Umbilical cord (tissue), 1 donor: ENCODE measurements at regions not wholly inside any gene's neighbourhood (a gene's known extent, or its start where the extent isn't known, plus 50 kb on each side); places are given as distances from the start of the nearest gene placed in this dataset.

Source experiments
- DNase-seq: peaks from one replicate; pipeline ENCODE4 v3.0.0-alpha.2; 2015; ENCODE audit warnings: low spot score

DNA sequence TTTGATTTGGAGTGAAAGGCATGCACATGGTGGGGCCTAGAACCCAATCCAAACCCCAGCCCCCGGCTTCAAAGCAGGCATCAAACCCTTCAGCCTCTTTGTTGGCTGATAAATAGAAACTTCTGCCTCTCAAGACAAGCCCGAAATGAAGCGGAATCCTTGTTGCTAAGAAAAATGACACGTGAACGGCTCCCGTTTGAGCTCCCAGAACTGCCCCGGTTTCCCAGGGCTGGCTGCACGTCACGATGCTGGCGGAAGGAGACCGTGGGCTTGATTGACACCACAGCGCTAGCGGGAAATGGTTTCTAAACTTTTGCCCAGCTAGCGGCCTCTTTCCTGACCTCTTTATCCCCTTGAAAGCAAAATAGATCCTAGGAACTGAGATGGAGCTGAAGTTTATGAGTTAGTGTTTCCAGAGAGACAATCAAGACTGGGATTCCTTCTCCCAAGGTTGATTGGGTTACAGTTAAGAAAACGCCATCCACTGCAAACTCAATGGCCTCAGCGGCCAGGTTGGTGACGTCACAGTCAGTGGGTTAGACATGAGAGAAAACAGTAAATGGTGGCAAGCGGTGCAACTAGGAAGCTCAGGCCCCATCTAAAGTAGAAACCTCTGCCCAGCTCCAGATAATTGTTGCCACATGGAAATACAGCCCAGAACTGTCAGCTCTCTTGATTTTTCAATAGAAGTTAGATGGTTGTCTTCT lies 117.0 kb downstream of the ANKRD60 start:
- no peak for DNase-seq

DNA sequence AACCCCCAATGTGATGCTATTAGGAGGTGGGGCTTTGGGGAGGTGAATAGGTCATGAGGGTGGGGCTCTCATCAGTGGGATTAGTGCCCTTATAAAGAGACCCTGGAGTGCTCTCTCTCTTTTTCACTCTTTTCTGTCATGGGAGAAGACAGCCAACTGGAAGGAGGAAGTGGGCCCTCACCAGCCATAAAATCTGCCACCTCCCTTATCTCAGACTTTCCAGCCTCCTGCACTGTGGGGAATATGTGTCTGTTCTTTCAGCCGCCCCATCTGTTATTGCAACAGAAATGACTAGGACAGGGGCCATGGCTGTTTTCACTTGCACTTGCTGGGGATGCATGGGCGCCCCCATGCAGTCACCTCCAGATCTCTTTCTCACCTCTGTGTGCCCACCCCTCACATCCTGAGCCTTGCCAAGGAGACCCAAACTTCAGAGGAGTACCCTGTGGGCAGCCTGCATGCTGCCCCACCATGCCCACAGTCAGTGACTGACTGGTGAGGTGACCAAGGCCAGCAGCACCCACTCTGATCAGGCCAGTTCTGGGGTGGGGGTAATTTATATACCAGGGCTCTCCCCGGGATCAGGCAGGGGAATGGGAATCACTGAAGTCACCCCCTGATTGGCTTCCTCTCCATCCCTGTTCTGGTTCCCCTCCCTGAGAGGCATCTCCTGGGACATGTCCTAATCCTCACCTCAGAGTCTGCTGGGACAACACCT lies 118.4 kb downstream of the ANKRD60 start:
- DNase-seq, result no peak

- DNase-seq, result peak; percentile 29
Measured at GRCh38 chr20:58109126-58109880, 119.2 kb downstream of the ANKRD60 start.

DNA sequence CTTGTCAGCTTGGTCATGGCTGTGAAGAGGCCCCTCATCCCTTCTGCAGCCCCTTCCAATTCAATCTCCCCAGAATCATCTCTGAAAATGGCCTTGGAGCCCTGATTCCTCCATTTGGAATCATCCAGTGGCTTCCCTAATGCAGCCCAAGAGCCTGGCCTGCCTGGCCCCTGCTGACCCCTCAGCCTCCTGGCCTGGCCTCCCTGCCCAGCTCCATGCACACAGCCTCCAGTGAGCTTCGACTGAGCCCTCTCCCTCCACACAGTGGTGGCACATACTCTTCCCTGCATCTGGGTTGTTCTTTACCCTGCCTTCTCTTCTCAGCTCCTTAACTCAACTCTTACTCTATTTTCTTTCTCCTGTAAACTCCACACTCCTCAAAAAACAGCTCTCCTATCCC lies 120.9 kb downstream of the ANKRD60 start:
- no peak for DNase-seq

GRCh38 chr20:58106143-58106750 lies 122.2 kb downstream of the ANKRD60 start:
- no peak for DNase-seq

GRCh38 chr20:58103961-58104360 lies 124.5 kb downstream of the ANKRD60 start:
- DNase-seq, result no peak

DNA sequence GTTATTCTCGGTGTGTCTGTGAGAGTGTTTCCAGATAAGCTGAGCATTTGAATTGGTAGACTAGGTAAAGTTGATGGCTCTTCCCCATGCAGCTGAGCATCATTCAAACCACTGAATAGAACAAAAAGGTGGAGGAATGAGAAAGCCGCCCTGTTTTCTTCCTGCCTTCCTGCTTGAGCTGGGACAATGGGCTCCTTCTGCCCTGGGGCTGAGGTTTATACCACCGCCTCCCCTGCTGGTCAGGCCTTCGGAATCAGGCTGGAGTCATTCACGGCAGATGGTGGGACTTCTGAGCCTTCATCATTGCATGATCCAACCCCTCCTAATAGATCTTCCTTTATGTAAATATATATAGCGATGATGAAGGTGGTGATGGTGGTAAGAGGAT lies 124.9 kb downstream of the ANKRD60 start:
- no peak for DNase-seq

DNA sequence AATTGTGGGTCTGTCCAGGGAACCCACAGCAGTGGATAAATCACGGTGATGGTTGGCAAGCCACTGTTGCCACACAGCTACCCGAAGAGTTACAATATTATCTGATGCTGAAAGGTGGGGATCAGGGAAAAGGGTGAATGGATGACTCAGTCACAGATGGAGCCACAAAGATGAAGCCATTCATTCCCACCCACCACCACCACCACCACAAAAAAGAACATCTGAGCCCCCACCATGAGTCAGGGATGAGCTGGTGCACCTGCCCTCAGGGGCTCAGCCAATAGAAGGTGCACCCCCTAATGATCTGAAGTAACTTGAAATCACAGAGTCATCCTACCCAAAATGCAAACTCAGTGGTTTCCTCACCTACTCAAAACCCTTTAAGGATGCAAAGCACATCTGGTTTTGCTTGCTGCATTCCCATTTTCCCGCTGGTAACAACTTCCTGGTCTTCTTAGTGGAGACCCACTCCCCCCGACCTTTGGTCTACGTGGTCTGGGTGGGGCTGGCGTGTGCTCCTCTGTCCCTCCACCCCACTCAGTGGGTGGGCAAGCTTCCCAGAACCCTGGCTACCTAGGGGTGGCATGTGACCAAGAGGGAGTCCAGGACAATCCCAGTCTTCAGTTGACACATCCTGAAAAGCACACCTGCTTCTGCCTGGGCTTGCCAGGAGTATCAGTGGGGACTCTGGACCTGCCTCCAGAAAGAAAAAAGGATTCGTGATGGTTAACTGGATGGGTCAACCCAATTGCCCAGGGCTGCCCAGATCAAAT lies 125.5 kb downstream of the ANKRD60 start:
- DNase-seq, result no peak

- DNase-seq, result peak; percentile 49
Measured at GRCh38 chr20:58102261-58102660, 126.2 kb downstream of the ANKRD60 start.

- DNase-seq, result no peak
Measured at GRCh38 chr20:58100731-58101356, 127.6 kb downstream of the ANKRD60 start.

GRCh38 chr20:58099956-58100730 lies 128.3 kb downstream of the ANKRD60 start:
- DNase-seq, result no peak

GRCh38 chr20:58099291-58099935 lies 129.0 kb downstream of the ANKRD60 start:
- no peak for DNase-seq

GRCh38 chr20:58098571-58098970 lies 129.9 kb downstream of the ANKRD60 start:
- no peak for DNase-seq

DNA sequence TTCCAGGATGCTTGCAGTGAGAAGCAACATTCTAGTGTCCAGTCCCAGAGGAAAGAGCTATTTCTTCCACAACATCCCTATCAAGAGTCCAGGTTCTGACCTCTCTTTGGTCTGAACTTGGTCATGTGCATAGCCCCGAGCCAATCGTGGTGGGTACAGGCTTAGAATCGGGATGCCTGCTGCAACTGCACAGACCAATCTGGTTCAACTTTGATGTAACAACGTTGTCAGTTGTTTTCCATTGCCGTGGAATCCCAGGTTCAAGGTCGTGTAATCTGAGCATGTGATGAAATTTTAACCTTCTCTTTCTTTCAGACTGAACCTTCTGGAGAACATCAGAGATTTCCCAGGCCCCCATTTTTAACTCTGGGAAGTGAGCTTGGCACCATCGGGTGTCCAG lies 130.5 kb downstream of the ANKRD60 start:
- no peak for DNase-seq

DNA sequence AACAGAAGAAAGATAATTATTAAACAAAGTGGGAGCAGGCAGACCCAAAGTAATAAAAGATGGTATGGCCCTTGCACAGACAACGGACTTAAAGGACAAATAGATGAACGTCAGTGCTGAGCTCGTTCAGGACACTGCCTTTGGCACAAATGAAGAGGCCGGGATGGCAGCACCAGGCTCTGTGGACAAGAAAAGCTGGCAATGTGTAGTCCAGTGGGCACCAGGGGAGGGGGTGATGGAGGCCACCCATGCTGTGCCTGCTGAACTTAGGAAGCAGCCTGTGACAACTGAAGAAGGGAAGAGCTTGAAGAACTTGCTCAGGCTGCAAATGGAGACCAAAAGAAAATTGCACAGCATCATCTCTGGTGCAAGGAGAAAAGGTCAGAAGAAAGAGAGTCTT lies 131.0 kb downstream of the ANKRD60 start:
- no peak for DNase-seq

DNA sequence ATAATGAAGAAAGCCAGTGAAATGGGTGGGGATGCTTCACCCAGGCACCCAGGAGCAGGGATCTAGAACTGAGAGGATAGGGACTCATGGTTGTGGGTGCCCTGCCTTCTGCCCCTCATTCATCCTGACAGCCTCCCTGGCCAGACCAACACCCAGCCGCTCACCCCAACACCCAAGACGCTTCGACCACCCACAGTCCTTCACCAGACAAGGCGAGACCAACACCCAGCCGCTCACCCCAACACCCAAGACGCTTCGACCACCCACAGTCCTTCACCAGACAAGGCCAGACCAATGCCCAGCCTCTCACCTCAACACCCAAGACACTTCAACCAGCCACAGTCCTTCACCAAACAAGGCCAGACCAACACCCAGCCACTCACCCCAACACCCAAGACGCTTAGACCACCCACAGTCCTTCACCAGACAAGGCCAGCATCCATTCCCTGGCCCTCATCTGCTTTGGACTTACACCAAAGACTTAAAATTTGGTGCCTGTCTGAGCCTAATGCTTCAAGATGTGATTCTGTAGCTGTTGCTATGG lies 131.5 kb downstream of the ANKRD60 start:
- DNase-seq, result no peak

GRCh38 chr20:58094698-58095097 lies 133.8 kb downstream of the ANKRD60 start:
- no peak for DNase-seq

DNA sequence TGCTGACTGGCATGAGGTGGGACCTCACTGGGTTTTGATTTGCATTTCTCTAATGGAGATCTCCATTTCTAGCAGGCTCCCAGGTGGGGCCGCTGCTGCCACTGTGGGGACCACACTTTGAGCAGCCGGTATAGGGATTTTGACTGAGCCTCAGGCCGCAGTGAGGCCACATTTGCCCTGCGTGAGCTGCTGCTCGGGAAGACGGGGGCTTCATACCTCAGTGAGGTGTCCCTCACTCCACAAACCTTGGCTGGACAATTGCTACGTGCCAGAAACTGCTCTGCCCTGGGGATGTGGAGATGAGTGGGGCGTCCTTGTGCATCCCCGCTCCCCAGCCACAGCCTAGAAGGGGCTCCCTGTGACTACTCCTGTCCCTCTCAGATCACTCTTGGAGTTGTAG lies 134.3 kb downstream of the ANKRD60 start:
- DNase-seq, result no peak

DNA sequence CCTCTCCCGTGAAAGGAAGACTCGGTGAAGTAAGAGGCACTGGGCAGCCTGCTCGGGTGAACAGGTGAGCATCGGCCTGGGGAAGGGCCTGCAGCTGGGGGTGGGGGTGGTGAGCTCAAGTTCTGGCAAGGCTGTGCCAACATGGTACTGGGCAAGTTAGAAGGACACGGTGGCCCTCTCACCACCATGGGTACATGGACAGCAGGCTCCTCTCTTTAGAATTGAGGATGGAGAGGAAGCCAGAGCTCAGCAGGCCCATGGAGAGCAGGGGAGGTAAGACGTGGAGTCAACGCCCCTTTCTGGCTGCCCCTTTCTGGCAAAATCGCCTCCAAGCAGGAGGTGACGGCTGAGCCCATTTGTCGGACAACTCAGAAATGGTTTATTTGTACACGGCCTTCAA lies 135.6 kb downstream of the ANKRD60 start:
- no peak for DNase-seq
